Stimulated activated CD4-positive, alpha-beta T cell treated with anti-CD3 and anti-CD28 coated beads, Interleukin-4, amount 100 ng/mL, for 4 hours (primary cell): ENCODE measurements at regions not wholly inside any gene's neighbourhood (a gene's known extent, or its start where the extent isn't known, plus 50 kb on each side); places are given as distances from the start of the nearest gene placed in this dataset.
"Not testable (repeated sequence)": the region's sequence is repeated elsewhere in the genome, so short reads cannot be mapped to it uniquely, and the experiment has no call there.

ENCODE experiments used
- DNase-seq, 2 experiments: peaks; one replicate each; pipeline ENCODE4 v3.0.0-alpha.2; 2020

- no peak for DNase-seq
Observed at GRCh38 chr12:68514807-68515411, 95.8 kb upstream of the RAP1B start.

DNA sequence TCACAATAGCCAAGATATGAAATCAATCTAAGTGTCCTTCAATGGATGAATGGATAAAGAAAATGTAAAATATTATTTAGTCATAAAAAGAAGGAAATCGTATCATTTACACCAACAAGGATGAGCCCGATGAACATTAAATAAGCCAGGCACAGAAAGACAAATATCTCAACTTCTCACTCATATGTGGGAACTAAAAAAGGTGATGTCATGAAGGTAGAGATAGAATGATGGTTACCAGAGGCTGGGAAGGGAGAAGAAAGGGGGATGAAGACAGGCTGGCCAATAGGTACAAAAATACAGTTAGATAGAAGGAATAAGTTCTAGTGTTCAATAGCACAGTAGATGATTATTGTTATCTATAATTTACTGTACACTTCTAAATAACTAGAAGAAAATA, 94.9 kb upstream of the RAP1B start:
- no peak for DNase-seq

- no peak for DNase-seq
Observed at GRCh38 chr12:68521321-68521839, 89.3 kb upstream of the RAP1B start.

DNA sequence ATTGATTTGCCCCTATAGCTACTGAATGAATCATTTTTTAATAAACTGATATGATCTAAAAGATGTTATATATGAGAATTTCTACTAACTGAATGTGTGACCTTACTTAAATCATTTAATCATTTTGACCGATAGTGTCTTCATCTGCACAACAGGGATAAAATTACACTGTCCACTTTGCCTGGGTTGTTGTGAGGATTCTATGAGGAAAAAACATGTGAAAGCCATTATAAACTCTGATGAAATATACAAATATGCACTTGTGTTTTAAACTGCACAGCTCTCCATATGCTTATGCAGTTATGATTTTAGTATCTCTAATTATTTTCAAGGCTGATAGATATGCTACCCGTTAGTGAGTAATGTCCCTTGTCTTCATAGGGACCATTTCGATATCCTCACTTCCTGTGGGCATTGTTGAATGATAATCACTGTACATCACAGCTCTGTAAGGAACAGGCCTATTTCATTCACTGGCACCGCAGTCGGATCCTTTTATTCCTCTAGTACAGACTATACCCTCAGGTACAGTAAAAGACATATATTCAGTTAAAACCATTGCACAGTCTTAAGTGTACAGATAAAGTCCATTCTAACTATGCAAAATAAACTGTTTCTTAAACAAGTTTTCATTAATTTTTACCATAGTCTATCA, 88.7 kb upstream of the RAP1B start:
- no peak for DNase-seq

DNA sequence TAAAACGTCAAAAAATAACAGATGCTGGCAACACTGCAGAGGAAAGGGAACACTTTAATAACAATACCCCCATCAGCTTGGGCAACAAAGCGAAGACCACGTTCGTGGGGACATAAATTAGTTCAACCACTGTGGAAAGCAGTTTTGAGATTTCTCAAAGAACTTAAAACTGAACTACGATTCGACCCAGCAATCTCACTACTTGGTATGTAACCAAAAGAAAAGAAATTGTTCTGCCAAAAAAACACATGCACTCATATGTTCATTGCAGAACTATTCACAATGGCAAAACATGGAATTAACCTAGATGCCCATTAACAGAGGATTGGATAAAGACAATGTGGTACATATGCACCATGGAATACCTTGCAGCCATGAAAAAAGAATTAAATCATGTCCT, 81.2 kb upstream of the RAP1B start:
- no peak for DNase-seq

- no peak for DNase-seq
Observed at GRCh38 chr12:68529869-68530268, 80.8 kb upstream of the RAP1B start.

- DNase-seq, result no peak
Observed at GRCh38 chr12:68530299-68530698, 80.4 kb upstream of the RAP1B start.

GRCh38 chr12:68530965-68531364, 79.7 kb upstream of the RAP1B start:
- DNase-seq, result no peak

DNA sequence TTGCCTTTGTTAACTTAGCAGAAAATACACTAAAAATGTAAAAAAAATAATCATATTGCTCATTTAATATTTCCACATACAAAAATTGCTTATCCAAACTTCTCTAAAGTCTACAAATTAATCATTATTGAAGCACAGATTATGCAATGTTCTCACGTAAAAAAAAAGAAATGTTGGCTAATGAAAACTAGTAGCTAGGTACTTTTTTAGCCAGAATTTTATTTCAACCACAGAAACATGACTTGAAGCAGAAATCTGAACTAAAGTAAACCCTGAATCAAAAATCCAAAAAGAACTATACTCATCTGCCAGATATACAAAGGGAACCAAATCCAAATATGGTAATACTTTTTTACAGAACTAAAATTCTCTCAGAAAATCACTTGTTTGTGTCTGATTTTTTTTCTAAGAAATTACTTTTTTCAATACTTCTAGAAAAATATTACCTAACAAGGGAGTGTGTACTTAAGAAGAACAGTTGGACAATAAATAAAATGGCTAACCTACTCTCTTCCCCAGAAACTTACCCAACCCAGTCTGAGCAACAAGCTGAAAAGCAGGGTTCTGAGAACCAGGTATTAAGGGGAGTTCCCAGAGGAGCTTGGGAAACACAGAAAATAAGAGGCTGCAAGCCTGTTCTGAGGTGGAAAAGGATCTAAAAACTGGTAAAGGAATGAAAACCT, 78.4 kb upstream of the RAP1B start:
- no peak for DNase-seq

DNA sequence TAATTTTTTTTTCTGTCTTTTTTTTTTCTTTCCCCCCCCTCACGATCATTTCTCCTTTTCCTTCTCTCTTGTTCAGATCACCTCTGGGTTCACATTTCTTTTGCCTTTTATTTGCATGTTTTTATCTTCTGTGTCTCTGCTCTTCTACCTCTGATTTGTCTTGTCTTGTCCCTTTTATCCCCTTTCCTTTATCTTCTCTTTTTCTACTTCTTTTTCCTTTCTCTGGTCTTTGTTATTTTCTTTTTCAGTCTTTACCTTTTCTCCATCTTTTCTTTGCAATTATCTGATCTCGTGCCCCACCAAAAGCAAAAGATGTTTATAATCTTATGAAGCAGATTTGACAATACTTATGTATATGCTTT, 77.8 kb upstream of the RAP1B start:
- DNase-seq, result no peak

GRCh38 chr12:68534108-68534507, 76.6 kb upstream of the RAP1B start:
- no peak for DNase-seq

DNA sequence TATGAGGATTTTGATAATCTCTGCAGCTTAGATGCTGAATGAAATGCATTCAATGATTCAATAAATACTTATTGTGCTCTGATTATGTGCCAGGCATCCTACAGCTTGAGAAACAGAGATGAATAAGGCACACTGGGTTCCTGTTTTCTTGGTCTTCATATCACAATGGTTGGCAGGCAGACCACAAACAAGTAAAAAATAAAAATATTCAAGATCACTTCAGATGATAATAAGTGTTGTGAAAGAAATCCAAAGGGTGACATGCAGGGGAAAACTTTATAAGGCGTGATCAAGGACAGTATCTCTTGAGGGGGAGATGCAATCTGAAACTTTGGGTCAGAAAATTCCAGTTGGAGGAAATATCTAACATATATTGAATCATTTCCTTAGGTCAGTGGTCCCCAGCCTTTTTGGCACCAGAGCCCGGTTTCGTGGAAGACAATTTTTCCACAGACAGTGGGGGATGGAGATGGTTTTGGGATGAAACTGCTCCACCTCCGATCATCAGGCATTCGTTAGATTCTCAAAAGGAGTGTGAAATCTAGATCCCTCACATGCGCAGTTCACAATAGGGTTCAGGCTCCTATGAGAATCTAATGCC, 73.7 kb upstream of the RAP1B start:
- DNase-seq, result no peak

DNA sequence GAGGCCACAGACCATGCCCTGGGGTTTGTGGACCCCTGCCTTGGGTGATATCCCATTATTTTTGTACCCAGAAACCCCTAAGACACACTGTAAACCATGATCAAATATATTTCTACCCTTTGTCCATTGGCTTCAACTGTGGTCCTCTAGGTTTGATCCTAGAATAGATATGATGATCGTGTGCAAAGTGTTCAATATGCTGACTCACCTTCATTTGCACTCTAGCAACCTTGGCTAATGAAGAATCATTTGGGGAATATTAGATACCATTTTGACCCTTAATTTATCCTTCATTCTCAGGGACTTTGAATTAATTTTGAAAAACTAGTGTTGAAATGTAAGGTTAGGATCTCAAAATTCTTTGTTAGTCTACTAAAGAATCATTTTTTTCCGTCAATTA, 73.1 kb upstream of the RAP1B start:
- no peak for DNase-seq

- peak in 1 of 2 experiments; percentile 52 for DNase-seq
Observed at GRCh38 chr12:68538726-68539614, 71.7 kb upstream of the RAP1B start.

GRCh38 chr12:68539615-68539952, 71.1 kb upstream of the RAP1B start:
- DNase-seq, result no peak

DNA sequence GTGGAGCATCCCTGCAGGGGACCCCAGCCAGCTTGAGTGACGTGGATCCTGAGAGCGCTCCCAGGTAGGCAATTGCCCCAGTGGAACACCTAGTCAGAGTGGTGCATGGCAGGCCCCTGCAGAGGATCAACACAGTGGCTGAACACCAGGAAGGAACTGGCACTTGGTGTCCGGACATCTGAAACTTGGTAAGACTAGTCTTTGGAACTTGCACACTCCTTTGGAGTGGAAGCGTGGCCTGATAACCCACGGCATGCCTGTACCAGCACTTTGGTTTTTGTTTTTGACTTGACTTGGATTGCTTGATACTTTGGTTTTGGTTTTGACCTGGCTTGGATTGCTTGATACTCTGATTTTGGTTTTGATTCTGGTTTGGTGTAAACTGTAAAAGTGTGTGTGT, 69.9 kb upstream of the RAP1B start:
- DNase-seq, result not testable (repeated sequence)

- DNase-seq, result not testable (repeated sequence)
Observed at GRCh38 chr12:68547318-68547717, 63.4 kb upstream of the RAP1B start.

DNA sequence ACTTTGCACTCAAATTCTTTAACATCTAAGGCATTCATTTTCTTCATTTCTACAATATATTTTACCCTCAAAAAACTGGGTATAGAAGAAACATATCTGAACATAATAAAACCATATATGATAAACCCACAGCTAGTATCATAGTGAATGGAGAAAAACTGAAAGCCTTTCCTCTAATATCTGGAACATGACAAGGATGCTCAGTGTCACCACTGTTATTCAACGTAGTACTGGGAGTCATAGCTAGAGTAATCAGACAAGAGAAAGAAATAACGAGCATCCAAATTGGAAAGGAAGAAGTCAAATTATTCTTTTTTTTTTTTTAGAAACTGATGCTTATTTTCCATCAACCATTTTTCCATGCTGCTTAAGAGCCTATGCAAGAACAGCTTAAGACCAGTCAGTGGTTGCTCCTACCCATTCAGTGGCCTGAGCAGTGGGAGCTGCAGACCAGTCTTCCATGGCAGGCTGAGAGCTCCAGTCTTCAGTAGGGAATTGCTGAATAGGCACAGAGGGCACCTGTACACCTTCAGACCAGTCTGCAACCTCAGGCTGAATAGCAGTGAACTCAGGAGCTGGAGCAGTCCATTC, 58.0 kb upstream of the RAP1B start:
- DNase-seq, result not testable (repeated sequence)

DNA sequence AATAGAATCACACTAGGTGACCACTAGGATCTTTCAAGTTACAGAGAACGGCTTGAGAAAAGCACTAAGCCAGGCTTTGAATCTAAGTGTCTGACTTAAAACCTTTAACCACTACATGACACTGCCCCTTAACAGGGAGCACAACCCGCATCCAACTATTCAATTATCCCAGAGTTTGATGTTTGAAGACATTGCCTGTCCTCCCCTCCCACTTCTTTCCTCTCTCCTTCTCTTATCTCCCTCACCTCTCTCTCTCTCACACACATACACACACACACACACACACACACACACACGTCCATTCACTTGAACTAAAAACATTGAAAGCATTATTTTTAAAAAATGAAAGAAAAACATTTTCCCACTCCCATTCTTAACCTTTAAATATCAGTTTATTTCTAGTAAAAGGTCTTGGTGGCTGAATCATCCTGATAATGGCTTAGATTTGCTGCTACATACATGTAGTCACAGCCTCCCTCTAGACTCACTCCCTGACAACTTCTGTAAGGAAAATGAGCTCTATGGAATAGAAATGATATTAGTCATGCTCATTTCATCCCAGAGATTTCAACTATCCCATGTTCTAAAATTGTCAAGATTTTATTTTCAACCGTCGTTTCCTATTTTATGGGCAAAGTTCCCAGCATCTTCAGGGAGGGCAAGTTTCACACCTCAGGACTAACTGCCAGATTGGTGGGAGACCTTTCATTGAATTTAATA, 53.5 kb upstream of the RAP1B start:
- DNase-seq, result no peak

DNA sequence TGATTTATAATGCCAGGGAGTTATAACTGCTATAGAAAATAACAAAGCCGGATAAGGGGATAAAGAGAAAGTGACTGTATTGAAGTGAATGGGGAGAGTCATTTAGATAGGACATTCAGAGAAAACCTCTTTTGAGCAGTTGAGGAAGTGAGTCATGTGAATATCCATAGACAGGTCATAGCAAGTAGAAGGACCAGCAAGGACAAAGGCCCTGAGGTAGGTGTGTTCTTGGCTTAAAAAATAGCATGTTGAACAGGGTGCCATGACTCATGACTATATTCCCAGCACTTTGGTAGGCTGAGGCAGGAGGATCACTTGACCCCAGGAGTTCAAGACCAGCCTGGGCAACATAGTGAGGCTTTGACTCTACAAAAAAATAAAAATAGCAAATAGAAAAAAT, 51.5 kb upstream of the RAP1B start:
- DNase-seq, result no peak

- no peak for DNase-seq
Observed at GRCh38 chr12:68559984-68560850, 50.5 kb upstream of the RAP1B start.
